ENCODE measurements at regions not wholly inside any gene's neighbourhood (a gene's known extent, or its start where the extent isn't known, plus 50 kb on each side); places are given as distances from the start of the nearest gene placed in this dataset.

DNA sequence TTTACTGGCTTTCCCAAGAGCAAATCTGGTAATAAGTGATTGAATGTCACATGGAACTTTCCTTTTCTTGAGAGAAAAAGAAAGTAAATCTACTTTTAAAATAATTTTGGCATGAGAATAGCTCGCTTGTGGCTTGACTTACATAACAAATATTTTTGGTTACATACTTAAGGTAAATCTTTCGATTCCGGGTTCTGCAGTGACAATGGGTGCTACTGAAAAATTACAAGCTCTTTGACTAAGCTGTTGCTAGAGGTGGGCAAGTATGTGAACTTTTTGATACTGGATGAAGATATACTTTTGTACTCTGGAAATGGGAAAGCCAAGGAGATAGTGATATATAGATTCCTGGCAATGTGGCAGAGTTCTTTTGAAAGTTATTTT, 51.9 kb upstream of the OTOL1 start:
- no peak overlapping the region for H3K4me3 ChIP-seq (ENCODE audit: low read length)
- TF ChIP-seq, protein P1, sequence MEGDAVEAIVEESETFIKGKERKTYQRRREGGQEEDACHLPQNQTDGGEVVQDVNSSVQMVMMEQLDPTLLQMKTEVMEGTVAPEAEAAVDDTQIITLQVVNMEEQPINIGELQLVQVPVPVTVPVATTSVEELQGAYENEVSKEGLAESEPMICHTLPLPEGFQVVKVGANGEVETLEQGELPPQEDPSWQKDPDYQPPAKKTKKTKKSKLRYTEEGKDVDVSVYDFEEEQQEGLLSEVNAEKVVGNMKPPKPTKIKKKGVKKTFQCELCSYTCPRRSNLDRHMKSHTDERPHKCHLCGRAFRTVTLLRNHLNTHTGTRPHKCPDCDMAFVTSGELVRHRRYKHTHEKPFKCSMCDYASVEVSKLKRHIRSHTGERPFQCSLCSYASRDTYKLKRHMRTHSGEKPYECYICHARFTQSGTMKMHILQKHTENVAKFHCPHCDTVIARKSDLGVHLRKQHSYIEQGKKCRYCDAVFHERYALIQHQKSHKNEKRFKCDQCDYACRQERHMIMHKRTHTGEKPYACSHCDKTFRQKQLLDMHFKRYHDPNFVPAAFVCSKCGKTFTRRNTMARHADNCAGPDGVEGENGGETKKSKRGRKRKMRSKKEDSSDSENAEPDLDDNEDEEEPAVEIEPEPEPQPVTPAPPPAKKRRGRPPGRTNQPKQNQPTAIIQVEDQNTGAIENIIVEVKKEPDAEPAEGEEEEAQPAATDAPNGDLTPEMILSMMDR (IDR thresholded peaks at IDR 0.05; ENCODE audit: insufficient read depth, low read depth, low read length, missing control alignments), result no peak
- no peak for DNase-seq (ENCODE audit: low read depth)

DNA sequence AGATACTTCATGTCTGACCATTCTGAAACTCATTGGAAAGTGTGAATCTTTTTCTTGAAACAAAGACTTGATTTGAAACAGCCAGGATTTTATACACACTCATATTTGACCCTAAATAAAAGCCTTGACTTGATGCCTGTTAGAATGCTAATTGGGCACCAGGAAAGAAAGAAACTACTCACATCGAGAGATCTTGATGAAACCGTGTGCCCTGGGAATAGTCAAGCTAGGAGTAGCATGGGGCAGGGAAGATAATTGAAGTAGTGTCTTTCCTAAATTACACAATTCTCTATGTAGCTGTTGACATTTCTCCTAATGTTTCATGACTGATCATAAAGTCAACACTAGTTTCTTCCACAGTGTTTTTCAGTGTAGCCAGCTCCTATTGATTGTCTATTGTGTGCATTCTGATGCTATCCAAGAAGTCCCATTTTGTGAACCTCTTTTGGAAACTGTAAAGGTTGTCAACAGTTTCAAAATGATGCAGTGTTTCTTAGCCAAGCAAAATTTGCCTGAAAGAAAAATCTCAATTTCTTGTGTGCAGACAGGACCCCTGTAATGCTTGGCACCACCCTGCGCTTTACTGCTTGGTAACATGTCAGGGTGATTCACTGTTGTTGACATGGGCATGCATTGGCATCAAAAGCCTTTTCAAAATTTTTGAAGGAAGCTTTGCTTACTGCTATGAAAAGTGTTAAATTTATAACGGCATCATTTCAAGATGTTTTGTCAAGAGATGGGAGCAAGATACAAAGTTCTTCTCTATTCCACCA, 52.5 kb upstream of the OTOL1 start:
- no peak overlapping the region for H3K4me3 ChIP-seq (ENCODE audit: low read length)
- TF ChIP-seq, protein P1 (IDR thresholded peaks at IDR 0.05; ENCODE audit: insufficient read depth, low read depth, low read length, missing control alignments), result no peak
- peak; percentile 17 for DNase-seq (ENCODE audit: low read depth)

DNA sequence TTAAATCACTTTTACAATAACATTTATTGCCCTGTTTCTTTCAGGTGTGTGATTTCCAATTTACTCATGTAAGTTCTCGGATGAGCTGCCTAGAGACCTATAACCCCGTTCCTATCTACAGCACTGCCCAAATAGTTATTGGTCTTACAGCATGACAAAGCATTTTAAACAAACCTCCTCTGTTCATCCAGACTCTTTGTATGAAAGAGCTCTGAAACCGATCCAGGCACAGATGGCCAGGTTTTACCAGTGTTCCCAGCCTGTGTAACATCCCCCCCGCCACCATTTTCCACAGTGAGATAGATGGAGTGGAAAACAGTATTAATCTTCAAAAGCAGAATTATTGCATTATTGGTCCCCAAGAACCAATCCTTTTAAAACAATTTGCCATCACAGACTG, 59.0 kb upstream of the SPTSSB start:
- DNase-seq (ENCODE audit: low read depth), result no peak
- TF ChIP-seq, protein P1 (IDR thresholded peaks at IDR 0.05; ENCODE audit: insufficient read depth, low read depth, low read length, missing control alignments), result no peak
- H3K4me3 ChIP-seq (ENCODE audit: low read length), result no peak overlapping the region

DNA sequence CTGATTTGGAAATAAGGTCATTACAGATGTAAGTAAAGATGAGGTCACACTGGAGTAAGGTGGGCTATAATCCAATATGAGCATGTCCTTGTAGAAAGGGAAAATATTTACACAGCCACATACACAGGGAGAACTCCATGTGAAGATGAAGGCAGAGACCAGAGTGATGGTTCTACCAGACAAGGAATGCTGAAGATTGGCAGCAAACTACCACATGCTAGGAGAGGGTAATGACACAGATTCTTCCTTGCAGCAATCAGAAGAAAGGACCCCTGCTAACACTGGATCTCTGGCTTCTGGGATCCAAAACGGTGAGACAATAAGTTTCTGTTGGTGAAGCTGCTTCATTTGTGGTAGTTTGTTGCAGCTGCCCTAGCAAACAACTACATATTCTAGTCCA, 56.0 kb upstream of the SPTSSB start:
- no peak overlapping the region for H3K4me3 ChIP-seq (ENCODE audit: low read length)
- TF ChIP-seq, protein P1 (IDR thresholded peaks at IDR 0.05; ENCODE audit: insufficient read depth, low read depth, low read length, missing control alignments), result no peak
- DNase-seq (ENCODE audit: low read depth), result no peak

DNA sequence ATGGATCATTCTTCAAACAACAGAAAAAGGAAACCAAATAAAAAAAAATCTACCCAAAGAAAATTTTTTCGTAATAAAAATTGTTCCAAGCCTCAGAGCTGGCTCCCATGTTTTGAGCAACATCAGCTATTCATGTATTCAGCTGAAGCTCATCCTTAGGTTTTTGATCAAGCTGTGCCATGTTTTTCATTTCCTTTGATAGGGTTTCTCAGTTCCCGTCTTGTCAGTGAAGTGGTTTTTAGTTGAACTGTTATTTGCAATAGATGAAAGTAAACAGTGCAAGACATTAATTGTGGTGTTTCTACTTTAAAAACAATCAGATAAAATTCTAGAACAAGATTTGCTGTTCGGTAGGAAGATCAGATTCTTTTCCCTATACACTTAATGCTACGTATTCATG, 55.4 kb upstream of the SPTSSB start:
- TF ChIP-seq, protein P1 (IDR thresholded peaks at IDR 0.05; ENCODE audit: insufficient read depth, low read depth, low read length, missing control alignments), result no peak
- H3K4me3 ChIP-seq (ENCODE audit: low read length), result no peak overlapping the region
- DNase-seq (ENCODE audit: low read depth), result no peak

DNA sequence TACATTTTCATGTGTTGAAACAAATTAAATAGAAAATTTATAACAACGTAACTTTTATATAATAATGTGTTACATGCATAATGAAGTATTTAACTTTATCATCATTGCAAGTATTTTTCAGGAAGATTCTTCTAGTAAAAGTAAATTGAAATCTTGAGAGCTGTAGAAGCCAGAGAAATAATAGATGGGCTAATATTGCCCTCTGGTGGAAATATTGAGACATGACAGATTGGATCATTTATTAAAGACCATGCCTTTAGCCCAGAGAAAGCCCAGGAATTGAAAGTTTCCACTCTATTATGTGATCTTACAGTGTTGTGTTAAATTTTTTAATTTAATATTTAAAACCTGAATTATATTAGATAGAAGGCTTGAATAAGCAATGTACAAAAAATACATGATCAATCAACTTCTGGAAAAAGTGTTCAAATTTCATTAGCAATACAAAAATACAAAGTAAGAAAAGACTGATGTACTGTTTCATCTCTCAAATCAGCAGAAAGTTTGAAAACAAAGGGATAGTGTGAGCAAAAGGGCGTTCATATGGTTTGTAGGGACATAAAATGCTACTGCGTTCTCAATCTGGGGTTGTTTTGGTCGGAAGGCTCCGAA, 52.7 kb upstream of the SPTSSB start:
- peak; percentile 53 for DNase-seq (ENCODE audit: low read depth)
- H3K4me3 ChIP-seq (ENCODE audit: low read length), result no peak overlapping the region
- TF ChIP-seq, protein P1 (IDR thresholded peaks at IDR 0.05; ENCODE audit: insufficient read depth, low read depth, low read length, missing control alignments), result peak; percentile 52

Data from epithelial cell of esophagus (primary cell).